ENCODE measurements at regions not wholly inside any gene's neighbourhood (a gene's known extent, or its start where the extent isn't known, plus 50 kb on each side); places are given as distances from the start of the nearest gene placed in this dataset.
"Not testable (repeated sequence)": the region's sequence is repeated elsewhere in the genome, so short reads cannot be mapped to it uniquely, and the experiment has no call there.

GRCh38 chr22:47303161-47303890, 540.9 kb downstream of the TBC1D22A start:
- no peak for DNase-seq

GRCh38 chr22:47302587-47302986, 540.1 kb downstream of the TBC1D22A start:
- not testable (repeated sequence) for DNase-seq

- no peak for DNase-seq
Observed at GRCh38 chr22:47301820-47302475, 539.5 kb downstream of the TBC1D22A start.

GRCh38 chr22:47300698-47301405, 538.4 kb downstream of the TBC1D22A start:
- DNase-seq = no peak

GRCh38 chr22:47299863-47300697, 537.6 kb downstream of the TBC1D22A start:
- no peak for DNase-seq

GRCh38 chr22:47299211-47299862, 536.9 kb downstream of the TBC1D22A start:
- DNase-seq = no peak

- no peak for DNase-seq
Observed at GRCh38 chr22:47298017-47298785, 535.8 kb downstream of the TBC1D22A start.

- no peak for DNase-seq
Observed at GRCh38 chr22:47297261-47298016, 535.0 kb downstream of the TBC1D22A start.

GRCh38 chr22:47296405-47297260, 534.2 kb downstream of the TBC1D22A start:
- no peak for DNase-seq

- no peak for DNase-seq
Observed at GRCh38 chr22:47295982-47296381, 533.5 kb downstream of the TBC1D22A start.

GRCh38 chr22:47295226-47295901, 532.9 kb downstream of the TBC1D22A start:
- no peak for DNase-seq

- no peak for DNase-seq
Observed at GRCh38 chr22:47294576-47294975, 532.1 kb downstream of the TBC1D22A start.

GRCh38 chr22:47294222-47294532, 531.7 kb downstream of the TBC1D22A start:
- no peak for DNase-seq

GRCh38 chr22:47293368-47294221, 531.1 kb downstream of the TBC1D22A start:
- DNase-seq = no peak

GRCh38 chr22:47292546-47293320, 530.3 kb downstream of the TBC1D22A start:
- no peak for DNase-seq

GRCh38 chr22:47291565-47292495, 529.4 kb downstream of the TBC1D22A start:
- no peak for DNase-seq
